H9 (cell line): ENCODE measurements at regions not wholly inside any gene's neighbourhood (a gene's known extent, or its start where the extent isn't known, plus 50 kb on each side); places are given as distances from the start of the nearest gene placed in this dataset.

Experiments used
- DNase-seq: peaks from one replicate; pipeline ENCODE4 v3.0.0-alpha.2; 2017
- H2AFZ ChIP-seq: one replicate; pipeline ENCODE4 v1.6.1; 2013; ENCODE audit warnings: mild to moderate bottlenecking, low read length, control low read depth, moderate library complexity
- H2AK5ac ChIP-seq: 2 replicates; pipeline ENCODE4 v1.6.1; 2013; ENCODE audit warnings: low read length, control low read depth, mixed read lengths; ENCODE audit not compliant: insufficient read length
- H2BK120ac ChIP-seq: one replicate; pipeline ENCODE4 v1.6.1; 2013; ENCODE audit warnings: low read depth, mild to moderate bottlenecking, low read length, control low read depth, inconsistent platforms; ENCODE audit not compliant: poor library complexity, severe bottlenecking
- H2BK12ac ChIP-seq: 2 replicates; pipeline ENCODE4 v1.6.1; 2013; ENCODE audit warnings: low read length, control low read depth, mixed read lengths, low read depth; ENCODE audit not compliant: insufficient read length
- H2BK15ac ChIP-seq: 2 replicates; pipeline ENCODE4 v1.6.1; 2013; ENCODE audit warnings: low read depth, low read length, control low read depth
- H2BK20ac ChIP-seq: one replicate; pipeline ENCODE4 v1.6.1; 2013; ENCODE audit warnings: low read depth, mild to moderate bottlenecking, low read length, control low read depth, inconsistent platforms; ENCODE audit not compliant: poor library complexity, severe bottlenecking
- H2BK5ac ChIP-seq: 2 replicates; pipeline ENCODE4 v1.6.1; 2013; ENCODE audit warnings: low read length, control low read depth, mixed read lengths; ENCODE audit not compliant: insufficient read length
- H3K14ac ChIP-seq: 2 replicates; pipeline ENCODE4 v1.6.1; 2013; ENCODE audit warnings: low read length, control low read depth; ENCODE audit not compliant: insufficient read depth
- H3K18ac ChIP-seq: 2 replicates; pipeline ENCODE4 v1.6.1; 2013; ENCODE audit warnings: low read depth, mild to moderate bottlenecking, mixed read lengths, low read length, control low read depth; ENCODE audit not compliant: insufficient read length
- H3K23ac ChIP-seq: 2 replicates; pipeline ENCODE4 v1.6.1; 2013; ENCODE audit warnings: low read length, control low read depth, mixed read lengths, low read depth; ENCODE audit not compliant: insufficient read length
- H3K23me2 ChIP-seq: 2 replicates; pipeline ENCODE4 v1.6.1; 2013; ENCODE audit warnings: low read depth, mild to moderate bottlenecking, mixed read lengths, low read length, control low read depth; ENCODE audit not compliant: insufficient read length, poor library complexity, severe bottlenecking
- H3K27ac ChIP-seq: 2 replicates; pipeline ENCODE4 v1.5.1; 2013; ENCODE audit warnings: low read length, control low read depth, mixed read lengths, low read depth; ENCODE audit not compliant: insufficient read length
- H3K27me3 ChIP-seq: 2 replicates; pipeline ENCODE4 v1.6.1; 2013; ENCODE audit warnings: low read length, control low read depth, inconsistent platforms; ENCODE audit not compliant: insufficient read depth
- H3K4ac ChIP-seq: 2 replicates; pipeline ENCODE4 v1.6.1; 2013; ENCODE audit warnings: low read depth, mild to moderate bottlenecking, control low read depth, inconsistent platforms, low read length, moderate library complexity
- H3K4me1 ChIP-seq: 2 replicates; pipeline ENCODE4 v1.6.1; 2013; ENCODE audit warnings: low read length, control low read depth, inconsistent platforms; ENCODE audit not compliant: insufficient read depth
- H3K4me2 ChIP-seq: 2 replicates; pipeline ENCODE4 v1.6.1; 2013; ENCODE audit warnings: low read length, control low read depth, mixed read lengths; ENCODE audit not compliant: insufficient read length, insufficient read depth
- H3K56ac ChIP-seq: 2 replicates; pipeline ENCODE4 v1.6.1; 2013; ENCODE audit warnings: low read depth, mild to moderate bottlenecking, mixed read lengths, low read length, control low read depth; ENCODE audit not compliant: insufficient read length
- H3K79me1 ChIP-seq: 2 replicates; pipeline ENCODE4 v1.6.1; 2013; ENCODE audit warnings: low read depth, mild to moderate bottlenecking, moderate library complexity, low read length, control low read depth, inconsistent platforms; ENCODE audit not compliant: insufficient read depth, poor library complexity, severe bottlenecking
- H3K79me2 ChIP-seq: 2 replicates; pipeline ENCODE4 v1.6.1; 2013; ENCODE audit warnings: low read length, control low read depth, inconsistent platforms; ENCODE audit not compliant: insufficient read depth
- H3K9ac ChIP-seq: 2 replicates; pipeline ENCODE4 v1.6.1; 2013; ENCODE audit warnings: low read length, control low read depth, mixed read lengths; ENCODE audit not compliant: insufficient read length; ENCODE audit errors: extremely low read depth
- H3K9me3 ChIP-seq: one replicate; pipeline ENCODE4 v1.6.1; 2013; ENCODE audit warnings: low read depth, low read length, inconsistent platforms; ENCODE audit not compliant: control insufficient read depth
- H3T11ph ChIP-seq: one replicate; pipeline ENCODE4 v1.6.1; 2013; ENCODE audit warnings: mild to moderate bottlenecking, low read length, control low read depth, inconsistent platforms
- H4K20me1 ChIP-seq: one replicate; pipeline ENCODE4 v1.6.1; 2013; ENCODE audit not compliant: control insufficient read depth, insufficient read length, insufficient read depth
- H4K5ac ChIP-seq: 2 replicates; pipeline ENCODE4 v1.6.1; 2013; ENCODE audit warnings: low read depth, mild to moderate bottlenecking, mixed read lengths, low read length, control low read depth; ENCODE audit not compliant: insufficient read length
- H4K8ac ChIP-seq: replicated peaks from 2 replicates; pipeline ENCODE4 v1.6.1; 2013; ENCODE audit warnings: low read length, control low read depth, mixed read lengths, low read depth; ENCODE audit not compliant: insufficient read length
- H4K91ac ChIP-seq: 2 replicates; pipeline ENCODE4 v1.6.1; 2013; ENCODE audit warnings: low read depth, mild to moderate bottlenecking, moderate library complexity, mixed read lengths, low read length, control low read depth; ENCODE audit not compliant: insufficient read length
- H3K27ac Mint-ChIP-seq, 3 experiments: 2 replicates in 2 of 3; 3 replicates in 1 of 3; pipeline ENCODE4 v1.8.0; 2020 to 2021; ENCODE audit warnings: mixed read lengths in 3 of 3, mild to moderate bottlenecking in 1 of 3, moderate library complexity in 1 of 3
- H3K27me3 Mint-ChIP-seq: 2 replicates; pipeline ENCODE4 v1.8.0; 2021; ENCODE audit warnings: low read depth, mild to moderate bottlenecking, moderate library complexity, mixed read lengths
- H3K36me3 Mint-ChIP-seq, 3 experiments: 2 replicates in 2 of 3; 3 replicates in 1 of 3; pipeline ENCODE4 v1.8.0; 2020 to 2021; ENCODE audit warnings: low read depth in 3 of 3, mixed read lengths in 3 of 3; ENCODE audit not compliant: insufficient read depth in 1 of 3
- H3K4me1 Mint-ChIP-seq, 2 experiments: 2 replicates each; pipeline ENCODE4 v1.8.0; 2020; ENCODE audit warnings: mixed read lengths in 2 of 2
- H3K4me3 Mint-ChIP-seq, 2 experiments: 2 replicates in 1 of 2; 3 replicates in 1 of 2; pipeline ENCODE4 v1.8.0; 2020 to 2021; ENCODE audit warnings: mild to moderate bottlenecking in 2 of 2, mixed read lengths in 2 of 2, moderate library complexity in 1 of 2
- H3K9me3 Mint-ChIP-seq, 2 experiments: 2 replicates in 1 of 2; 3 replicates in 1 of 2; pipeline ENCODE4 v1.8.0; 2020; ENCODE audit warnings: mild to moderate bottlenecking in 2 of 2, mixed read lengths in 2 of 2, moderate library complexity in 1 of 2
- CTCF ChIP-seq: fragments of 200-600 bp; sonication (generic); conservative IDR thresholded peaks from 3 replicates; pipeline ENCODE4 v1.8.0; 2021; ENCODE audit warnings: antibody characterized with exemption, mild to moderate bottlenecking
- WGBS: extraction: QIAGEN DNeasy Blood & Tissue Kit; methylation state at CpG from one replicate; pipeline ENCODE4 v1.1.7; 2013; ENCODE audit warnings: missing lambda C conversion rate, low lambda C conversion rate, mixed read lengths; ENCODE audit not compliant: insufficient read length; ENCODE audit errors: extremely low coverage; 5-methylcytosine and 5-hydroxymethylcytosine counted together

- Histone ChIP-seq H3K18ac (no peak overlapping the region), H3K9me3 (no peaks in the 10 kb centered on the region), H3K56ac (no peak overlapping the region), H3K4me2 (no peak overlapping the region), H2AK5ac (no peak overlapping the region), H4K91ac (no peak overlapping the region), H3K4me1 (no peaks in the 10 kb centered on the region), H3K14ac (no peak overlapping the region), H4K8ac (no peak overlapping the region), H3K4ac (no peak overlapping the region), H3K79me2 (no peaks in the 10 kb centered on the region), H2BK120ac (no peak overlapping the region), H3K23ac (no peak overlapping the region), H3K27ac (no peak overlapping the region), H4K20me1 (no peaks in the 10 kb centered on the region), H3K27me3 (no peaks in the 10 kb centered on the region), H2BK12ac (no peak overlapping the region), H2AFZ (no peak overlapping the region), H2BK5ac (no peak overlapping the region), H4K5ac (no peak overlapping the region), H3K23me2 (no peaks in the 10 kb centered on the region), H3T11ph (no peak overlapping the region), H2BK20ac (no peak overlapping the region), H3K9ac (no peak overlapping the region), H3K79me1 (no peaks in the 10 kb centered on the region), H2BK15ac (no peak overlapping the region)
- H3K4me1 Mint-ChIP-seq, result peaks cover 4 to 18% of the 10 kb centered on the region in 2 experiments
- no peaks in the 10 kb centered on the region for H3K36me3 Mint-ChIP-seq
- H3K9me3 Mint-ChIP-seq, result no peaks in the 10 kb centered on the region
- no CpG with 5 or more reads among the region's 2 CpGs for WGBS
- no peak overlapping the region for H3K27ac Mint-ChIP-seq
- H3K27me3 Mint-ChIP-seq, result no peaks in the 10 kb centered on the region; the same call in 1 of the 2 replicates
- H3K4me3 Mint-ChIP-seq, result no peak overlapping the region
- no peak for TF ChIP-seq CTCF
- DNase-seq, result no peak
These were observed 96.9 kb downstream of the EVX1 start for GRCh38 chr7:27339478-27339877.
